ENCODE measurements at regions not wholly inside any gene's neighbourhood (a gene's known extent, or its start where the extent isn't known, plus 50 kb on each side); places are given as distances from the start of the nearest gene placed in this dataset.

- DNase-seq (ENCODE audit: low spot score) (no peak), ATAC-seq (ENCODE audit: low FRiP score) (no peak)
- no peak for TF ChIP-seq CTCF (IDR thresholded peaks at IDR 0.05)
These were observed 205.9 kb downstream of the CBLN1 start for GRCh38 chr16:49075709-49076108.

- no peak for DNase-seq (ENCODE audit: low spot score)
- ATAC-seq (ENCODE audit: low FRiP score), result no peak
- no peak for TF ChIP-seq CTCF (IDR thresholded peaks at IDR 0.05)
These were observed 213.4 kb downstream of the CBLN1 start for GRCh38 chr16:49068224-49068623.

GRCh38 chr16:49067776-49068175, 213.9 kb downstream of the CBLN1 start:
- TF ChIP-seq CTCF (IDR thresholded peaks at IDR 0.05), result no peak
- no peak for ATAC-seq (ENCODE audit: low FRiP score)
- no peak for DNase-seq (ENCODE audit: low spot score)

GRCh38 chr16:49061137-49061714, 220.4 kb downstream of the CBLN1 start:
- ATAC-seq (ENCODE audit: low FRiP score), result no peak
- TF ChIP-seq CTCF (IDR thresholded peaks at IDR 0.05), result no peak
- DNase-seq (ENCODE audit: low spot score), result no peak

- TF ChIP-seq CTCF (IDR thresholded peaks at IDR 0.05), result no peak
- no peak for DNase-seq (ENCODE audit: low spot score)
These were observed 220.9 kb downstream of the CBLN1 start for GRCh38 chr16:49060728-49061127.

GRCh38 chr16:49058382-49058781, 223.3 kb downstream of the CBLN1 start:
- DNase-seq (ENCODE audit: low spot score) (no peak), ATAC-seq (ENCODE audit: low FRiP score) (no peak)
- TF ChIP-seq CTCF (IDR thresholded peaks at IDR 0.05), result no peak

More at GRCh38 chr16:49060728-49061127, 220.9 kb downstream of the CBLN1 start:
- no peak for ATAC-seq (ENCODE audit: low FRiP score)

- ATAC-seq (ENCODE audit: low FRiP score), result no peak
- no peak for DNase-seq (ENCODE audit: low spot score)
- TF ChIP-seq CTCF (IDR thresholded peaks at IDR 0.05), result no peak
These were observed 223.7 kb downstream of the CBLN1 start for GRCh38 chr16:49057936-49058335.

Data from omental fat pad (tissue), 3 donors.